Kidney glomerular epithelial cell (primary cell): ENCODE measurements at regions not wholly inside any gene's neighbourhood (a gene's known extent, or its start where the extent isn't known, plus 50 kb on each side); places are given as distances from the start of the nearest gene placed in this dataset.
A peak's percentile ranks its signal among the peaks of the same experiment; 100 is the strongest.
"Not testable (repeated sequence)": the region's sequence is repeated elsewhere in the genome, so short reads cannot be mapped to it uniquely, and the experiment has no call there.

Experiments used
- DNase-seq: peaks from one replicate; lab custom pipeline; 2025; lab: John Stamatoyannopoulos, UW

DNA sequence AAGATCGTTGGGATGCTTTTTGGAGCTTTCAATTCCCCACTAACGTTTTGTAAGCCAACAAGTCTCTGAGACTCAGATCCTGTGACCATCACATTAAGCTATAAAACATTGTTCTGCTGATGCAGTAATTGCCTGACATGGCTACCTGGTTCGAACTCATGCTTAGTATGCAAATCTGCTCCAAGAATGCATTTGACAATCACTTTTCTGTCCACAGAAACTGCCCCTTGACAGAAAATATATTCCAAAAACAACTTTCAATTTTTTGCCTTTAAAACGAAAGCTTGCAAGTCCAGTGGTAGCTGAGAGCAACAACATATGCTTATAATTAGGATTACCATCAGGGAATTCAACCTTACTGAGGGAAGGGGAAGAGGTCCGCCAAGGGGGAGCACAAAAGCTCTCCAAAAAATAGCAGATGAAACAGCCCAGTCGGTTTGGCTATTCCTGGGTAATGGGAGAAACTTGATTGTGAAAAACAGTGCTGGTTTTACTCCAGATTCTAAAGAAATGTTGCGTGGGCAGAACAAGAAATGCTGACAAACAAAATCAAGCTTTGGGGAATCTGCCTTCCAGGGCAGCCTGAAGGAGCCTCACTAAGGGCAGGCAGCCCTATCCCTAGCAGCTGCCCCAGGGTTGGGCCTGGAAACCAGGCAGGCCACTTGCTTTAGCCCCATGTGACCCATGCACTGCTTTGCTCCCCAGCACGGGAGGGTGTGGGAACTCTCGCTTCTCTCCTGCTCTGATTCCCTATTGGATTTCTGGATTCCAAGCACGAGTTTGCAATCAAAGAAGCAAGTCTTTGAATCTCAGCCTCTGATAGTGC, 160.7 kb upstream of the LDB2 start:
- DNase-seq, result no peak

DNA sequence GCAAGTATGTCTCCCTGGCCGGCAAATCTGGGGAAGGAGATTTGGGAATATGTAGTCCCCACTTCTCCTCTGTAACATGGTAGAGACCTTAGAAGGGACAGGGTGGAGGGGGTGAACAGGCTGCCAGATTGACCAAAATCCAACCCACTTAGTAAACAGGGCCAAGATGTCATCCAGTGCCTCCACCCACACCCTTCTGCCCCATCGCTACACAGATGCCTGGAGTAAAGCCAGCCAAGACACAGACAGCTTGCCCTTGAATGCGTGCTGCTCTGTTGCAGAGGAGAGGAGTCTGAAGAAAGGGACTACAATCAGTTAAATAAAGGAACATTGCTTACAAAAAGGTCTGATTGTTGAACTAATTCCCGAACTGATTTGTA, 160.1 kb upstream of the LDB2 start:
- no peak for DNase-seq

DNA sequence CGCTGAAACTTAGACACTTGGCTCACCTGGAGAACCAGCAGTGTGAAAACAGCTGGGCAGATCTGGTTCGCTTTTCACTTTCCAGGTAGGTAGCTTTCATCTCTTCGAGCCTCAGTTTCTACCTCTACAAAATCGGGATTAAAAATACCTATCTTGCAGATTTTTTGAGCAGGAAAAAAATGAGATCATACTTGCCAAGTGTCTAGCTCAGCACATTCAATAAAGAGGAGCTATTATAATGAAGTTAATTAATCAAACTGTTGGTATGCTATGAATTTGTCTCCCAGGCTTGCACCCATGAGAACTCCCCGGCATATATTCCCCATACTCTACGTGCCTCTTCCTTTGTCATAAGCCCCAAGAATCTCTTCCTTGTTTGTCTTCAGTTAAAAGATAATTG, 158.6 kb upstream of the LDB2 start:
- no peak for DNase-seq

DNA sequence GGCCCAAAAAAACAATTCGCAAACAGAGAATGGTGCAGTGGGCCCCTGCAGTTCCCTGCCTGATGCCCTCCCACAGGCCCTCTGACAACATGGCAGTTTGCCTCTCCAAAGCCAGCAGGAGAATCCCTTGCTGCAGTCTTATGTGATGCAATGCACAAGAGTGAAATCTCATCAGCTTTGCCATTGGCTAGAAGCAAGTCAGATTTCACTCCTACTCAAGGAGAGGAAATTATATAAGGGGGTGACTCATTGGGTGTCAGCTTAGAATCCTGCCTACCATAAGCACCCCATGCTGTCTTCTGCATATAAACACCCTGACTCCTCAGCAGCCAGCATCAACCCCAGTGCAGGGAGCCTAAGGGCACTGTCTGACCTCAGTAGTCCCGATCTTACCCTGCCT, 157.3 kb upstream of the LDB2 start:
- peak; percentile 10 for DNase-seq

DNA sequence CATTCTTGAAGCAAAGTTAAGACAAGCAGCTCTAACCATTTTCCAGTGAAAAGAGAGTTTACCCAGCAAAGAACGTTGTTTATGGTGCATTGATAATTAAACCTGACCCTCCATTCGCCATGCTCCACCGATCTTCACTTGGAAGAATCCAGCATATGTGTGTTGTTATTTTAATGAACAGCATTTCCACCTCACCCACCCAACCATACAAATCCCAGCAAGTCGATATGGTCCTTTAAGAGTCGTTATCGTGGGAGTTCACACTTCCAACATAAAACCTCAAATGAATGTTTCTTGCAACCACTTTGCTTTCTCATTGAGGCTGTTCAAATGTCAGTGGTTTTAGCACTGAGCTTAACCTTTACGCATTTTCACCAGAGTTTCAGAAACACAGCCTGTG, 147.4 kb upstream of the LDB2 start:
- DNase-seq, result no peak

DNA sequence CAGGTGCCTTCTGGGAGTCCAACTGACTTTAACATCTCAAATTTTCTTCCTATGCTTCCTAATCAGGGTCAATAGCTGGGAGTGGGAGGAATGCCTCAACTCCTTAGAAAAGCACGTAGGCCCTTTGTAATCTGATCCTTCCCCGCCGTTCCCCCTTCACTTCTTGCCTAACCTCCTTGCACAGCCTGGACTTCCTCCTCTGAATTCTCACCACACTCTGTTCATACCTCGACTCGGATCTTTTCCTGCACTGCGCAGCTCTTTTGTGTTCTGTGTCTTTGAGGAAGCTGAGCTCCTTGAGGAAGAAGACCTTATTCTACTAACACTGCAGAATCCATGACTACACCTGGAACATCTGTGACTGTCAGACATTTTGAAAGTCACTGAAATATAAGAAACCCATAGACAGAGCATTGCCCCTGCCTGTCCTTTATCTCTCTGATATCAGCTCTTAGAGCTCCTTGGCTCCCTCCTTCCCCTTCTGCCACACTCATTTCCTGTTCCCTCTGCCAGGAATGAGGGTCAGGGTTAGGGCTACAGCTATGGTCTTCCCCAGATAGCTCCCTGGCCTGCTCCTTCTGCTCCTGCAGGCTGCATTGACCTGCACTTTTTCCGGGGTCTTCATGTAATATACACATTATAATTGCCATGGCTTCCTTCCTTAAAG, 140.2 kb upstream of the LDB2 start:
- DNase-seq, result no peak

DNA sequence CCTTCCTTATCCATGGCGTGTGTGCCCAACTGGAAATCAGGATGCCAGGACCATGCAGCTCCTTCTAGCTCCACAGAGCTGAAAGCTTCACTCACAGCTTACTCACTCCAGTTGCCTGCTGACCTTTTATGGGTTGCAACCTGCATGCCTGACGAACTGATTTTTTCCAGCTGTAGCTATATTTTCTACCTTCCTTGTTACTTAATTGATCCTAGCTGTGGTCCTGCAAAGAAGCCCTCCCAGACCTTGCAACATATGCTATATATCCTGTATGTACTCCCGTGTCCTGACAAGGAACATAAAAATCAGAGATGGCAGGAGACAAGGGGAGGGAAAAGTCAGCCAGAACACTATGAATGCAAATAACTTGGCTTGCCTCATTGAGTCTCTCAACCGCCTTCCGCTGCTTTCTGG, 135.3 kb upstream of the LDB2 start:
- no peak for DNase-seq

DNA sequence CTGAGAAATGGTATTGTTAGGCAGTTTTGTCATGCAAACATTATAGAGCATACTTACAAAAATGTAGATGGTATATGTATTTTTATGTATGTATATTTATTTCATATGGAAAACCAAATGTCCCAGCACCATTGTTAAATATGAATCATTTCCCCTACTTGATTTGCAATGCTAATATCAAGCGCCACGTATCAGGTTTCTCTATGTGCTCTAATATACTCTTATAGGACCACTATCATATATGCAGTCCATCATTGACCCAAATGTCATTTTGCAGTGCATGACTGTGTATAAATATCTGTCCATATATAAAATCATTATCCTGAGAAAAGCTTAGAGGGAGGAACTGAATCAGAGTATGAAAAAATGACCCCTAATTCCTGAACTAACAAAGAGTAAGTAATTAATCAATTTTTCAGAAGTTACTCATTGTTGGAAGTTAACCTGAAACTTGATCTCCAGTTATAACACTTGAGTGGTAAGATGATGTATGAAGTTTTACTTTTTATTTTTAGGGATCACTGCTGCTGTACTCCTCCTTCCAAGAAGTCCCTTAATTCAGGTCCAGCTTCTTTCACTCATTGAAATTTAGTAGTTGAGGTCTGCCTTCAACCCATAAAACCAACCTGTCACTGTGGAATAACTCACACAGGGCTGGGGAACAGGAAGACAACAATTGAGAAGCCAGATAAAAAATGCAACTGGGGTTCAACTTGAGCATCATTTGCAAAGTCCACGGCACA, 134.8 kb upstream of the LDB2 start:
- DNase-seq, result peak; percentile 22

DNA sequence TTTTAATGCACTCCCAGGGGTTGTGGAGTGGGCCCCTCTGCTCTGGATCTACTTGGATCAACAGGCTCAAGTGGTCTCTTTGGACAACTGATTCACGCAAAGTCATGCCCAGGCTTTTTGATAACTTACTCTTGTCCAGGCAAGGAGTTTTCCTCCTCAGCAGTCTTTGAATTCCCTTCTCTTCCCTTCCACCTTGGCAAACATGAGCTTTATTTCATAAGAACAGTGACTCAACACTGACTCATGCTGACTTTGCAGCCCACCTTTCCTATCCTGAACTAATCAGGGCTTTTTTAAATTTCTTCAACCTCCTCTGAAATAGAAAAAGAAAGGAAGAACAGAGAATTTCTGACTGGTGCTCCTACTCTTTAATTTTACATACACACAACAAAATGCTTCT, 132.1 kb upstream of the LDB2 start:
- DNase-seq, result peak; percentile 59

DNA sequence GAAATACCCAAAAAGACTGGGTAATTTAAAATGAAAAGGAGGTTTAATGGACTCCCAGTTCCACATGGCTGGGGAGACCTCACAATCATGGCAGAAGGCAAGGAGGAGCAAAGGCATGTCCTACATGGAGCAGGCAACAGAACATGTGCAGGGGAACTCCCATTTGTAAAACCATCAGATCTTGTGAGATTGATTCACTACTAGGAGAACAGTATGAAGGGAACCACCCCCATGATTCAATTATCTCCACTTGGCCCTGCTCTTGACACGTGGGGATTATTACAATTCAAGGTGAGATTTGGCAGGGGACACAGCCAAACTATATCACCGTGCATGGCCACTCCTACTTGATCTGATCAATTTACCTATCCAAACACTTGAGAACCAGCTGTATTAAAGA, 131.5 kb upstream of the LDB2 start:
- DNase-seq, result no peak

DNA sequence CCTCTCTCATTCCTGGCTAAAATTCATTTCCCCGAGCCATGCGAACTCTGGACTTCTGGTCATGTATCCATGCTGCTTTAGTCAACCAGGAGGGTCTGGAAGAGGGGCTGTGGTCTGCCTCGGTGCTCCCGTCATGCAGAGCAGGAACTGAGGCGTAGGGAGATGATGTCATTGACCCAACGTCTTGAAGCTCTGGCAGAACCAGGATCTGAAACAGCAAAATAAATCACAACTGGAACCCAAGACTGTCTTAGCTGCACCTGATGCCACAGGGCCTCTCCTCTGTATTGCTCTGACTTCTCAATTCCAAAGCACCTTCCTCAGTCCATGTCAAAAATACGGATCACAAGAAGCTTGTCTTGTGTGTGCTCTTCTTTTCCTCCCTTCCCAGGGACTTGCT, 131.0 kb upstream of the LDB2 start:
- no peak for DNase-seq

DNA sequence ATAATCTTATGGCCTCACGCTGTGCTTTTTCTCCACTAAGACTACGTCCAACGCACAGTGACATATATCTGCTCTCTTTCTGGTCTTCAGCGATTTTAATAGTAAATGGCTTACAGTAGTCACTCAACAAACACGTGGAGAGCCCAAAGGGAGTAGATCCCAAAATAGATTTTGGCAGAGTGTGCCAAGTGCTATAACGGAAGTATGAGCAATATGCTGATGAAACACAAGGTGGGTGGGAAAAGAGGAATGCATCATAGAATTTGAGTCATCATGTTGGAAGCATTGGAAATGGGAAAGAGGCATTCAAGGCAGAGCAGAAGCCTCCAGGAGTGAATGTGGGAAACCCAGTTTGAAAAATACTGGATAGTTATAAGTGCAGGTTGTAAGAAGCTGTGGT, 129.1 kb upstream of the LDB2 start:
- peak; percentile 40 for DNase-seq

DNA sequence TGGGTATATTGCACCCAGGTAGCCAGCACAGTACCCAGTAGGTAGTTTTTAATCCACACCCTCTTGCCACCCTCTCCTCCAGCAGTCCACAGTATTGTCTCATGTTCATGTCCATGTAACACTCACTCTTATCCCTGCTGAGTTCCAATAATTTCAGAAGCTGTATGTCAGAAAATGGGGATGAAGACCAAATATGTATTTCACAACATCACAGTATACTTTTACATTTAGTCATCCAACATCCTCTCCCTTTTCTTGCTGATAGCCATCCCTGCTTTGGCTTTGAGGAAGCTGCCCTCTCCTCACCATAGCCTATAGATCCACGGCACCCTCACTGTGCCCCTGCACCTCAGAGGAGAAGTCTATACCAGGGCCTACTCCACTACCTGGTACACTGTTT, 126.0 kb upstream of the LDB2 start:
- no peak for DNase-seq

DNA sequence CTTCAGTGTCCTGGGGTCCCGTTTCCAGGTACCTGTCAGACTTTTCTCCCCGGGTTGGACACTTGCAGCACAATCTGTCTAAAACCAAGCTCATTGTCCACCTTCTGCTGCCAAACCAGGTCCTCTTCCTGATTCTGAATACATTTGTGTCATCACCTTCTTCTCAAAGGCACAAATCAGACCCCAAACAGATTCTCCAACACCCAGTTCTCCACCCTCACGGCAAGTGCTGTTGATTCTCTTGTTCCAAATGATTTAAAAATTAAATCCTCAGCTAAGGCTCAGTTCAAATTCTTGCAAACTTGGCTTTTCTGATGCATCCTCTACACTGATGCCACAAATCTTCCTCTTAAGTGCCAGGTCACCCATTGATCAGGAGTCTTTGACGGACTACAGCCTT, 122.5 kb upstream of the LDB2 start:
- no peak for DNase-seq

DNA sequence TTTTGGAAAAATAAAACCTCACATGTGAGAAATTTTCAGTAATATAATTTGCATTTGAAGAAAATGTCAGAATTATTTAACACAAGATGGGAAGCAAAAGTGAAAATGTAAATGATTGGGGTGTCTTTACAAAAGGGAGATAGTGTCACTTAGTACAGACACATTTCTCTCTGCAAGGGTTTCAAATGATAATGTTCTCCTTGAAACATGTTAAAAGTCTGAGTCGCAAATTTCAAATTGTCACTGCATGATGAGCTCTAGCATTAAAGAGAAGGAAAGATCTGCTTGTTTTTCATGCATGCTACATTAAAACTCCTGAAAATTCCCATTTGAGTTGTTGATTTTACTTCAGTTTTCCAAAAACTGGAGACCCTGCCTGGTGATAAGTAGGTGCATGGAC, 122.0 kb upstream of the LDB2 start:
- no peak for DNase-seq

DNA sequence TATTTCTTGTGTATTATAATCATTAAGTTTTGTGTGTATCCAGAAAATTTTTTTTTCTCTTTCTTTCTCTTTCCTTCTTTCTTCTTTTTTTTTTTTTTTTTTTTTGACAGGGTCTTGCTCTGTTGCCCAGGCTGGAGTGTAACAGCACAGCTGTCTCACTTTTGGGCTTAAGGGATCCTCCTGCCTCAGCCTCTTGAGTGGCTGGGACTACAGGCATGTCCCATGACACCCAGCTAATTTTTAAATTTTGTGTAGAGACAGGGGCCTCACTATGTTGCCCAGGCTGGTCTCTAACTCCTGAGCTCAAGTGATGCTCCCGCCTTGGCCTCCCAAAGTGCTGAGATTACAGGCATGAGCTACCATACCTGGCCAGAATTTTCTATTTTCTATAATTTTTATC, 120.2 kb upstream of the LDB2 start:
- not testable (repeated sequence) for DNase-seq

DNA sequence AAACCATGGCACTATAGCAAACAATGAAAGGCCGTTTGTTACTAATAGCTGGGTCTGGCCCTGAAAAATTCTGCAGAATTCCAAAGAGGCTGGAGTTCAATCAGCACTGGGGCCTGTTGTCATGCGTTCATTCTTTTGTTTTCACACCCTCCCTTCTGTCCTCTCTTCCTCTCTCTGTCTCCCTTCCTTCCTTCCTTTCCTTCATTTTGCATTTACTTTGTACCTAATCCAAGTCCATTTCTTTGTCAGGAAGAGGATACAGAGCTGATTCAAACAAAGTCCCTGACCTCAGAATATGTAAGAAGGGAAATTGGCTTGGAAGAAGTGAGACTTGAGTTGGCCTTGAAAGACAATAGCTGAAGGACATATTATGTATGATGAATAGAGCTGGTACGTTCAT, 119.6 kb upstream of the LDB2 start:
- no peak for DNase-seq

DNA sequence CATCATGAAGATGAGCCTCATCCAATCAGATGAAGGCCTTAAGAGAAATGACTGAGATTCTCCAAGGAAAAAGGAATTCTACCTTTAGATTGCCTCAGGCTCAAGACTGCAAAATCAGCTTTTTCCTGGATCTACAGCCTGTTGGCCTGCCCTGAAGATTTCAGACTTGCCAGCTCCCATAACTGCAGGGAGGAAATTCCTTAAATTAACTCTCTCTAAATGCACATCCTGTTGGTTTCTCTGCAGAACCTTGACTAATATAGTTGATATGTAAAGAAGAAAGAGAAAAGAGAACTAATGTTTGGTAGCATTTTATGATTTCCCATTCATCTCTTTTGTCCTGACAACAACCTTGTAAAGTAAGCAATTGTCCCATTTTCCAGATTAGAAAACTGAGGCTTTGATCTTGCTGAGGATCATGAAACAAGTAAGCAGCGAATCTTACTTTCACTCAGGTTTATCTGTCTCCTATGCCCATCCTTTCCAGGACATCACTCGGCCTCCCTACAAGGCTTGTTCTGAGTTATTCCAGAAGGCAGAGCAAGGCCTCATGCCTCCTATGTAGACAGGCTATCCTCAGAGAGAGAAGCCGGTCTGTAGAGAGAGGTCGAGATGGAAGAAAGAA, 115.0 kb upstream of the LDB2 start:
- no peak for DNase-seq

DNA sequence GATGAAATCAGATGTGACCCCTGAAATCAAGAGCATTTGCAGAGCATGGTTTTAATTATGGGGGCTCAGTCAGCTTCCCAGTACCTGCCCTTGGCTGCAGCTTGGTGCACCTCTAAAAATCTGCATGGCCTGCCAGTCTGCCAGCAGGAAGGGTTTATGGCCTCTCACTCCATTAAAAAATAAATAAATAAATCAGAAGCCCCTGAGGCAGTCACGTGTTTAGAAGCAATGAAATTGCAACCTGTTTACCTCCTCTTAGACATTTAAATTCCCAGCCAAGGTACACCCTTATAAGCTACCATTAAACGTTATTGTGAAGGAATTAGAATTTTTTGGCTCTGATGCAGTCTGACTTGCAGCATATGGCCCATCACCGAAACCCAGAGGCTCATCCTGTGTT, 114.0 kb upstream of the LDB2 start:
- no peak for DNase-seq

DNA sequence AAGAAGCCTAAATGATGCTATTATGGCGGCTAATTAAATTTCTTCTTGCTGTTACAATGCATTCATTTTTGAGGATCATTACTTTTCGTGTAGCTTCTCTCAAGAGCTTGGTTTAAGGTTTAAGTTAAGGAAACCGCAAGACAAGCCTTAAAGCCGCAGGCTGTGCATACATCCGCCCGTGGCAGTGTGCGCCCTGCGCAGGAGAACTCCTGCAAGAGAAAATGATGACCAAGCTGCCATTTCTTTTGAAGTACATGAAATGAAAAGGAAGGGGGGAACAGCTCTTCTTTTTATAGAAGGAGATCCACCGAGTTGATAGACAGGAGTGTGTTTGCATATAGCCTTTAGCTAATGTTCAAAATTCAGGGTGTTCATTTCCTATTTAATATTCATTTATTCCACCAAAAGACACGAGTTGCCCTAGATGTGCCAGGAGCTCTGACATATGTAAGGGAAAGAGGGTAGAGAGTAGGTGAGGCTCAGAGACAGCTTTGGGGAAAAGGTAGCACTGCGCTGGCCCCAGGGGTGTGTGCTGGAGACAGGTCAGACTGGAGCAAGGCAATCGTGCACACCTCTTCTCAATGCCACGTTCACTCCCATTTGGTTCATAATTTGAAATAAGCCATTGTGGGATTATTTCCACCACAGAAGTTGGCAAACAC, 112.1 kb upstream of the LDB2 start:
- DNase-seq, result no peak

DNA sequence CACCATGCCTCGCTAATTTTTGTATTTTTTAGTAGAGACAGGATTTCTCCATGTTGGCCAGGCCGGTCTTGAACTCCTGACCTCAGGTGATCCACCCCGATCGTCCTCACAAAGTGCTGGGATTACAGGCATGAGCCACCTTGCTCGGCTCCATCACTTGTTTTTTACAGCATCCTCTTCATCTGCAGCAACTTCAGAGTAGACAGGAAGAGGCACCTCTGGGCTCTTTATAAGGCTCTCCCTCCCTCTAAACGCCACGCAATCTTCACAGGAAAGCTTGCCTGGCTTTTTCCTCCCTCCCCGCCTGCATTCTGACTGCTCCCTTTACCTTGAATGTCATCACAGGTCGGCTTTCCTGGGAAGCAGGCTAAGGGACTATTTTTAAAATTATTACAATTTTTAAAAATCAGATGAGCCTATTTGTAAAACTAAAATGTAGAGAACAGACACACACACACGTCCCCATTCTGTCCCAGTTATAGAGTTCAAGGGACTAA, 111.5 kb upstream of the LDB2 start:
- no peak for DNase-seq

DNA sequence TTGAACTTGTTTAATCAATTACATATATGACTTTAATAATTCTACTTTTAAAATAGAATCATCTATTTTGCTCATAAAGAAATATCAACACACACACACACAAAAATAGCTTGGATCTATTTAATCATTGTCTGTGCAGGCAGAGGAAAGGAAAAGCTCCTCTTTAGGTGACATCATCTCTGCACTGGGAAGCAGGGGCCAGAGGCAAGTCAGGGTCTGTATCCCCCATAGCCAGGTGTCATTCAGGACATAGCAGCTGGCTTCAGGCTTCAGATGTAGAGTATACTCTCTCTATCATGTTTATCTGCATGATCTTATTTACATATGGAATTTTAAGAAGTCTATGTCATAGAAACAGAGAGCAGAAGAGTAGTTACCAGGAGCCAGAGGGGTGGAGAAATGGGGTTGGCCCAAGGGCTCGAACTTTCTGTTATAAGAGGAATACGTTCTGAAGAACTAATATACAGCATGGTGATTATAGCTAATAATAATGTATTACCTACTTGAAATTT, 110.4 kb upstream of the LDB2 start:
- DNase-seq, result no peak
